IPS DF 4.7 (cell line): ENCODE measurements at regions not wholly inside any gene's neighbourhood (a gene's known extent, or its start where the extent isn't known, plus 50 kb on each side); places are given as distances from the start of the nearest gene placed in this dataset.
"Not testable (repeated sequence)": the region's sequence is repeated elsewhere in the genome, so short reads cannot be mapped to it uniquely, and the experiment has no call there.

ENCODE experiments used
- DNase-seq: peaks from one replicate; pipeline ENCODE4 v3.0.0-alpha.2; 2013; ENCODE audit warnings: low spot score; ENCODE audit errors: extremely low read depth

- no peak for DNase-seq
Observed at GRCh38 chr2:167794554-167795255, 452.7 kb downstream of the STK39 start.

- no peak for DNase-seq
Observed at GRCh38 chr2:167793725-167794124, 453.7 kb downstream of the STK39 start.

- no peak for DNase-seq
Observed at GRCh38 chr2:167792126-167792525, 455.3 kb downstream of the STK39 start.

GRCh38 chr2:167790781-167791450 lies 456.5 kb downstream of the STK39 start:
- DNase-seq, result no peak

GRCh38 chr2:167790189-167790588 lies 457.2 kb downstream of the STK39 start:
- DNase-seq, result no peak

- no peak for DNase-seq
Observed at GRCh38 chr2:167787562-167787961, 459.8 kb downstream of the STK39 start.

- no peak for DNase-seq
Observed at GRCh38 chr2:167787021-167787420, 460.4 kb downstream of the STK39 start.

GRCh38 chr2:167785606-167786216 lies 461.7 kb downstream of the STK39 start:
- no peak for DNase-seq

GRCh38 chr2:167784084-167784425 lies 463.3 kb downstream of the STK39 start:
- no peak for DNase-seq

GRCh38 chr2:167783261-167784083 lies 463.9 kb downstream of the STK39 start:
- no peak for DNase-seq

- DNase-seq, result not testable (repeated sequence)
Observed at GRCh38 chr2:167781629-167782028, 465.8 kb downstream of the STK39 start.

GRCh38 chr2:167776359-167776758 lies 471.0 kb downstream of the STK39 start:
- no peak for DNase-seq

- no peak for DNase-seq
Observed at GRCh38 chr2:167771628-167772027, 475.8 kb downstream of the STK39 start.

GRCh38 chr2:167769020-167769419 lies 478.4 kb downstream of the STK39 start:
- DNase-seq, result no peak

GRCh38 chr2:167767830-167768229 lies 479.6 kb downstream of the STK39 start:
- DNase-seq, result no peak

- DNase-seq, result no peak
Observed at GRCh38 chr2:167764772-167765341, 482.5 kb downstream of the STK39 start.

- no peak for DNase-seq
Observed at GRCh38 chr2:167761465-167762136, 485.8 kb downstream of the STK39 start.

- DNase-seq, result no peak
Observed at GRCh38 chr2:167759531-167759930, 487.9 kb downstream of the STK39 start.

GRCh38 chr2:167758292-167758691 lies 489.1 kb downstream of the STK39 start:
- no peak for DNase-seq

- no peak for DNase-seq
Observed at GRCh38 chr2:167756446-167756845, 490.9 kb downstream of the STK39 start.

- DNase-seq, result no peak
Observed at GRCh38 chr2:167753142-167753541, 494.3 kb downstream of the STK39 start.
